Epidermal melanocyte (primary cell): ENCODE measurements at regions not wholly inside any gene's neighbourhood (a gene's known extent, or its start where the extent isn't known, plus 50 kb on each side); places are given as distances from the start of the nearest gene placed in this dataset.

ENCODE experiments used
- DNase-seq: peaks from one replicate; pipeline ENCODE4 v3.0.0; 2011; ENCODE audit warnings: low spot score; ENCODE audit not compliant: insufficient read length

DNA sequence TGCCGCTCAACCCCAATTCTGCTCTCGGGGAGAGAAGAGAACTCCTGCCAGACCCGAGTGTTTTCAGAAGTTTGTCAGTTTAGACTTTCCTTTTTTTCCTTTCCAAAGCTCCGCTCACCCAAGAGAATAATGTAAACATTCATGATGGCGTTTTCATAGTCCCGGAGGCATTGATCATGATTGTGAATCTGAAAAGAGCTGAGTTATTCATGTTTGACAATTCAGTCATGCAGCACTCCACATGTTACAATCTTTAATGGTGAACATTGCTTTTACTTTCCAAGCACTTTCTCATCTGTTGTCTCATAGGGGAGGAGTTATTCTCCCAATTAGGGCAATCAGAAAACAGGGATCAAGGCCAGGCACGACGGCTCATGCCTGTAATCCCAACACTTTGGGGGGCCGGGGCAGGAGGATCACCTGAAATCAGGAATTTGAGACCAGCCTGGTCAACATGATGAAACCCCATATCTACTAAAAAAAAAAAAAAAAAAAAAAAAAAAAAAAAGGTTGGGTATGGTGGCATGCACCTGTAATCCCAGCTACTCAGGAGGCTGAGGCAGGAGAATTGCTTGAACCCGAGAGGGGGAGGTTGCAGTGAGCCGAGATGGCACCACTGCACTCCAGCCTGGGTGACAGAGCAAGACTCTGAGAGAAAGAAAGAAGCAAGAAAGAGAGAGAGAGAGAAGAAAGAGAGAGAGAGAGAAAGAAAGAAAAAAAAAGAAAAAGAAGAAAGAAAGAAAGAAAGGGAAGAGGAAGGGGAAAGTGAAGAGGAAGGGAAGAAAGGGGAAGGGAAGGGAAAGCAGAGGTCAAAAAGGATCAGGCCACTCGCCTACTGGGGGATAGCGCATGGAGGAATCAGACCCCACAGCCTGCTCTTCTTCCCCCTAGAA lies 70.0 kb upstream of the TNRC6C start:
- DNase-seq, result peak; percentile 63

DNA sequence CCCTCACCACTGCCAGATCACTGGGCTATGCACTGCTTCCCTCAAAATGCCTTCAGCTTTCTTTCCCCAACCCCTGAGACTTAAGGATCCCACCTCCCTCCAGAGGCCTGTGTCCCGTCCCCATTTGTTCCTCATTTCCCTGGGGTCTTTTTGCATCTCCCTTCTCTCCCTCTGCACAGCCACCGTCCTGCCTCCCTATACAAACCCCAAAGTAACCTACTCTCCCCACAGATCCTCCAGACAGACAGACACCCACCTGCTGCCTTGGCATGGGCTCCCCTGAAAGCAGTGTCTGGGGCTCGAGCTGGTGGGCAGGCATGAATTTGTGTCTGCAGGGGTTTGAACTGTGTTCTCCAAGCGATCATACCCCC lies 69.4 kb upstream of the TNRC6C start:
- no peak for DNase-seq

DNA sequence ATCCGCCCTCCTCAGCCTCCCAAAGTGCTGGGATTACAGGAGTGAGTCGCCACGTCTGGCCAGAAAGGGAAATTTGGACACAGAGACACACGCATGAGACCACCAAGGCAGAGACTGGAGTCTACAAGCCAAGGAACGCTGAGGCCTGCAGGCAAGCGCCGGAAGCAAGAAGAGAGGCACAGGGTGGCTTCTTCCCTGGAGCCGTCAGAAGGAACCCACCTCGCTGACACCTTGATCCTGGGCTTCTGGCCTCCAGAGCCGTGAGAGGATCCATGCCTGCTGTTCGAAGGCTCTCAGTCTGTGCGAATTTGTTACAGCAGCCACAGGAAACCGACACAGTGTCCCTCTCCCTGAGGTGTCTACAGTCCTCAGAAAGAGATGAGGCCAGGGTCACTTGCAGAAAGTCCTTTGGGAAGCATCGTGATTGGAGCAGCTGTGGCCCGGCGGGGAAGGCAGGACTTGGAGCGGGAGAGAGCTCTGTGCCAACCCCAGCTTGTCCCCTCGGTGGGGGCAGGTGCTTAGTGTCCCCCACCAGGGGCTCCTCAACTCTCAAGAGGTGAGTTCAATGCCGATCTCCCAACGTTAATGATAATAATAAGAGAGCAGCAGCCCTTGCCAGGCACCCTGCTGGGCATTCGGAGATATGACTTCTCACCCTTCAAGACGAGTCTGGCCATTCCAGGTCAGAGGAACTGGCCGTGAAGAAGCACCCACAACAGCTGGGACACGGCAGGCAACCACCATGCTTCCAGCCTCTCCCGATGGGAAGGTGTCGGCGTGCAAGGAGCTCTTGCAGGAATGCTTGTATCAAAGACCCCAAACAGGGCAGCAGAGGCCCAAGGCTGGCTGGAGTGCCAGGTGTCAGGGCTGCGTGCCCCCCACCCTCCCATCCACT lies 68.4 kb upstream of the TNRC6C start:
- DNase-seq, result no peak

DNA sequence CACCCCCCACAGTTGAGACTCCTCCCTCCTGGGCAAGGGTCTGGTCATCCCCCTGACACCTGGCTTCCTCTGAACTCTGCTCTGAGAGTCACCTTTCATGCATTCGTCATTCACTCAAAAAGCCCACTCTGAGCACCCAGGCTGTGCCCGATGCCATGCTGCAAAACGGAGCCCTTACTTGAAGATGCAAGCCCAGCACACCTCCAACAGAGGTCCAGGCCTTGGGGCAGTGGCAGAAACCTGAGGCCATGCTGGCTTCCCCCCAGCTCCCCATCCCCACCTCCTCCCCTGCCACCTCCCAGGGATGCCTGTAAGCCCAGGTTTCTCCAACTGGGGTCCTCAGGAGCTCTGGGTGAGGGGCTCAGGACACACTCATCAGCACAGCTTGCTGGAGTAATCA lies 67.7 kb upstream of the TNRC6C start:
- DNase-seq, result no peak

DNA sequence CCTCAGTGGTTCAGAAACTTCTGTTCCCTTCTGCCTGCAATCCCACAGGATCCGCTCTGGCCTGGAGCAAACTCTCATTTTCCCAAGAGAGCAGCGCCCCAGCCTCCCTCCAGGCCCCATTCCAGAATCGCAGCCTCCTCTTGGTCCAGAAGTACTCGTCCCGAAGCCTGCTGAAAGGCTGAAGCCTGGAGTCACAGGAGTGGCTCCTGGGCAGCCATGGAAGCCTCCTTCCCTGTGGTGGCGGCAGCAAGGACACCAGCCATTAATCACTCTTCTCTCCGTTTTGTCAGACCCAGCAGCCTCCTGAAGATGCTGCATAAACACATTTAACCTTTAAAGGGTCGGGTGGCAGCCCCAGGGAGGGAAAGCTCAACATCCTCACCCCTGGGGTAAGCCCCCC lies 66.9 kb upstream of the TNRC6C start:
- no peak for DNase-seq

DNA sequence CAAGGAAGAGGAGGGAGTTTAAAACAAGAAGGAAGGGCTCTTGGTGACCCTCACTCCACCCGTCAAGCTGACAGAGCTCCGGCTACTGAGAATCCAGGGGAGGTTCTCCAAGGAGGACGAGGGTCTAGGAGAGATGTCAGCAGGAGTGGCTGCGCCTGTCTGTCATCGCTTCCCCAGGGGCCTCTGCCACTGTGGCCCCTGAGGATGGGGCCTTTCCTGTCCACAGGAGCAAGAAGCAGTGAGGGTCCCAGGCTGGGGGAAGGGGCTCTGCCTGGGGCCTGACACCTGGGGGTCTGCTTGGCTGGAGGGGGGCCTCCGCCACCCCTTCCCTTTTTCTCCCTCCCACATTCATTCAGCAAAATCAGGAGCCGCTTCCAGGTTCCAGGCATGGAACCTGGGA lies 66.5 kb upstream of the TNRC6C start:
- DNase-seq, result no peak

DNA sequence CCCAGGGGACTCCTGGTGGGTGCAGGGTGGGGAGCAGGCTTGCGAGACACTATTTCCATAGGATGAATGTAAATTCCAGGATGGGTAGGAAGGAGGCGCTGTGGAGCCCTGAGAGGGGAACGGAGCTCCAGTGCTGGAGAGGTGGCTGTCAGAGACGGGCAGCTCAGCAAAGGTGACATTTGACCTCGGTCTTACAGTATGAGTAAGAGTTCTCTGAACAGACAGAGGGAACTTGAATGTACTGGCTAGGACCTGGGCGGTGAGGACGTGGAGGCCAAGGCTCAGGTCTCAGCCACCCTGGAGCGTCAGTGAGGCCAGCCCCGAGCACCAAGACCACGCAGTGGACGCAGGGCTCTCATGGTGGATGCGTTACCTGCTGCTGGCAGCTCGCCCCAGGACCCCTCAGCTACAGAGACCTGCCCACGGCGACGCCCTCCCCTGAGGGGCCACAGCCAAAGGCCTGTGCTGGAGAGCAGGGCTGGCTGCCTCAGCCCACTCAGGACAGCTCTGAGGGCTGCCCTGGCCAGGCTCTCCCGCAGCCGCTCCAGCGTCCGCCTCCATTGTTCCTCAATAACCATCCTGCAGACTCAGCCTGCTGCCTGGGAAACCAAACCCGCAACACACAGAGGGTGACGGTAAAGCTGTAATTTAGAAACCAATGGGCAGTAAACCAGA lies 65.9 kb upstream of the TNRC6C start:
- no peak for DNase-seq

DNA sequence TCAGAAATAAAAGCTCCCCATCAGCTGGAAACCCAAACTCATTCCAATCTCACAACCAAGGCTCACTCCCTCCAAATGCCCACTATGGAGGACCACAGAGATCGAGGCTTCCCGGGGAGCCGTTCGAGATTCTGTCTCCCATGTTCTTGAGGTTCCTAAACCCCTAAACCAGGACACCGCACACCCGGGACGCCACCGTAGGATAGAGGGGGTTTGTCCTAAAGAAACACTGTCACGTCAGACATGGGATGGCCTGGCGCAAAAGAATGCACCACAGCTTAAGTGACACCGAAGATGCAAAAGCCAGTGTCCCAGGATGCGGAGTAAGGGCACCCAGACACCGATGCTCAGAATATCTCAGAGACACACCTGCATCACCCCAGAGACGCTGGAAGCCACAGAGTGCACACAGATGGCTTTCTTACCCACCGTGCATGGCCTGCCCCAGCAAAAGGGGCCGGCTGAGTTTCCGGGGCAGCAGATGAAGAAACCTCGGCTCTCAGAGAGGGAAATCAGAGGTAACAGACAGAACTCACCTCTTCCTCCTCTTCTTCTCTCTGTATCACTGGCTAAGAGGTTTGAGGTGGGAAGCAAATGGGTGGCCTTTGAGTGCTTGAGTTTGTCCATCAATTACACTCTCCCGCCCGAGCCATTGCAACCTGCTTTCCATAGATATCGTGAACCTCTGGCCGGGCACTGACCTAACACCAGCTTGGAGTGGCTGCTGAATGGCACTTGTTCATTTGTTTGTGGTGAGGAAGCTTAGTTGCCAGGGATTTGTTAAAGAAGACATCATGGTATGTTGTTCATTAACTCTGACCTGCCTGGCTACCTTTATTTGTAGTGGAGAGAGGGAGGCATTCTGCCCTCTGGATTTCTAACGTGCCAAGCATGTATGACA lies 65.1 kb upstream of the TNRC6C start:
- no peak for DNase-seq

DNA sequence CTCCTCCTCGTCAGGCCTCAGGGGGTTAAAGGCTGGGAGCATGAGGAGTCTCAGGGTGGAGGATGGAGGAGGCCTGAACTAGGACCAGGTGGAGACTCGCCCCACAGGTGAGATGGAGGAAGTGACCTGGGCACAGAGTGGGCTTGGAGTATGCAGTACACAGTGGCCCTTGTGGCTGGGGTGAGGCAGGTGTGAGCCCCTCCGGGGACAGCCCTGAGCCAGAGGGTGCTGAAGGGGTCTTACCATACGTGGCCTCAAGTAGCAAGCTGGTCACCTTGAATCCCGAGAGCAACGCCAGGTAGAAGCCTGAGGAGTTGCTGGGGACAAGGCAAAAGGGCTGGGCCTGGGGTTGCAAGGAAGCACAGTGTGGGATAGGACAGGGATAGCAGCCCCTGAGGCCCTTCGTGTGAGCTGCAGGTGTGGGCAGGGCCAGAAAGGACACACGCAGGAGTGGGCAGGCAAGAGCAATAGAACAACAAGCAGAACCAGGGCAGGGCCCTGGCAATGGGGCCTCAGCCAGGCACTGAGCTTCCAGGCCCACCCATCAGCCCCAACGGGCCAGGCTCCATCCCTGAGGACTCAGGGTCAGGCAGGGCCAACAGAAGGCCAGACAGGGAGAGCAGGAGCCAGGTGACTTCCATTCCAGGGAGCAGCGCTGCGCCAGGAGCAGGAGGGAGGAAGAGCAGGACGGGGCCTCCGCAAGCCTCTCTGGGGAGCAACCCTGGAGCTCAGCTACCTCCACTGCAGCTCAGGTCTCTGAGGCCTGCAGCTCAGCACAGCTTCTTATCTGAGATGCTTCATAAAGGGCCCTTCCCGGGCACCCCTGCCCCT lies 64.2 kb upstream of the TNRC6C start:
- no peak for DNase-seq

DNA sequence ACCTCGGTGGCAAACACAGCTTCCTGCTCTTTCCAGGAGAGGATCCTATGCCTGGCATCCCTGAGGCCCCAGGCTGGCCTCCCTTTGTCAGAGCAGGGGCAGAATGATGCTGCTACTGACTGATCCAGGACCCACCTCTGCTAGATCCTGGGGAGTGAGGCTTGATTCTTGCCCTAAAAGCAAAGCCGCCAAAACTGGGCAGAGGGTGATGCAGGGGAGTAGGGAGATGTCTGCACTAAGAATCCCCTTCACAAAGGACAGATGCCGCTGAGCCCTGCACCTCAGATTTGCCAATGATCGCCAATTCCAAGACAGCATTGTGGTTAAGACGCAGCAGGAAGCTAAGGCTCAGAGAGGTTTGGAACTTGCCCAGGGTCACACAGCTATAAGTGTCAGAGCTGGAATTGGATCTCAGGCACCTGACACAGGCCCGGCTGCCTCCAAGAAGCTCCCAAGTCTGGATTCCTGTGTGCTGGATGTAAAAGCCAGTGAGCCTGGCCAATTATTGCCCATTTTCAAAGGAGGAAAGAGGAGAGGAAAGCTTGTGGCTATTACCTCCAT lies 60.7 kb upstream of the TNRC6C start:
- no peak for DNase-seq

DNA sequence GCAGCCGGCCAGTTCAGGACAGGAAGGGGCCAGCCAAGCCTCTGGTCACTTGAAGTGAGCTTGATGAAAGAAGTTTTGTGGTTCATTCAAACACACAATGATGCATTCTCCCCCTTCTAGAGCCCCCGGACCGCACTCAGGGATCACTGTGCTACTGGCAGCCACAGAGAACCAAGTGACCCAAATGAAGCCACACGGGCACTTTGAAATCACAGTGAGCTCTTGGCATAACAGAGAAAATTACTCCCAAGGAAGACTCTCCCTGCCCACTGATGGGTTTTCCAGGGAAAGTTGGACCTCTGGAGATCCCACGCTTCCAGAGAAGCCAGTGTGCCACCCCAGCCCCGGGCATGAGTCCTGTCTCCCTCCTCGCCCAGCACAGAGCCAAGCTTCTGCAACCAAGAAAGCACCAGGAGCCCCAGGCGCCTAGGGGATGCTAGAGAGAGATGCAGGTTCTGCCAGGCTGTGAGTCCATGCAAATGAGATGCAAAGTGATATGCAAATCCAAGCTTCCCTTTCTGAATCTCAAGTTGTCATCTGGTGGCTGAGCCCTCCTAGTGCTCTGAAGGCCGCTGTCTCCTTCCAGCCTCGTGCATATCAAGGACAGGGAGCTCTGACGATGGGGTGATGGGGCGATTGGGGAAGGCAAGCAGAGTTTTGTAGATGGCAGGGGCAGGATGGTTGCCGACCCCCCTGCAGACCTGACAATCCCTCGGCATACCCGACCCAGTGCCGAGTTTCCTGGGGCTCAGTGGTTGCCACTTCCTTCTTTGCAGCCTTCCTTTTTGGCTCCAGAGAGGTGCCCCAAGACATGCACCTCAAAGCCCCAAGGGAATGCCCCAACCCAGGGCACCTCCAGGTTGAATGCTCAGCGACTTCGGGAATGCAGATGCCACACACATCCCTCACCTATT lies 59.7 kb upstream of the TNRC6C start:
- no peak for DNase-seq

DNA sequence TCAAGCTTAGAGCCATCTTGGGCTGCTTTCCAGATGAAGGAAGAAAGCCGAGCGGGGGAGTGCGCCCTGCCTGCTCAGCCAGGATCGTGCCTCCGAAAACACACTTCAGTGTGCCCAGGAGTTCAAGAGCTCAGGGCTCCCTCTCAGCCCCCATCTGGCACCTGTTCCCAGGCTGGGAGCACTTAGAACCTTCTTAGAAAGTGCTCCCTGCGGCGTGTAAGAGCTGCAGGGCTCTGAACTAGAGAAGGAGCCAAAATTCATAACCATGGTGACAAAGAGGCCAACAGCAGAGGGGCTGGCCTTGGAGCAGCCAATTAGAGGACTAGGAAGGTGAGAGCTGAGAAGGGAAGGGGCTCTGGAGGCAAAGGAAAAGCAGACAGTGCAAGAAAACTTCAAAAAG lies 59.0 kb upstream of the TNRC6C start:
- DNase-seq, result no peak

DNA sequence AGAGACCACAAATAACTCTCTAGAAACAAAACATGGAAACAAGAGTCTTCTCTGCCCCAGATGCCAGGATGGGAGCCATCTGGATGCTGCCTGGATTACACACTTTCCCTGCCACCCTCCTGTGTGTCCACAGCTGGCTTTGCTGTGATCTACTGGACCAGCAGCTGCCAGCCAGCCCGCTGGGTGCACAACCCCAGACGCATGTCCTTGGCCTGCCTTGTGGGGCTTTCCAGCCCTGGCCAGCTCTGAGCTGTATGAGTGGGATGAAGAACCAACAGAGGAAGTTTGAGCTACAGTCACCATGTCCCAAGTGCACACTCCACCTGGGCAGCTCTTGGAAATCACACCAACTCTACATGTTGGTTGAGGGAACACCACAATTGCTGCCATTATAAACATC lies 57.0 kb upstream of the TNRC6C start:
- no peak for DNase-seq

DNA sequence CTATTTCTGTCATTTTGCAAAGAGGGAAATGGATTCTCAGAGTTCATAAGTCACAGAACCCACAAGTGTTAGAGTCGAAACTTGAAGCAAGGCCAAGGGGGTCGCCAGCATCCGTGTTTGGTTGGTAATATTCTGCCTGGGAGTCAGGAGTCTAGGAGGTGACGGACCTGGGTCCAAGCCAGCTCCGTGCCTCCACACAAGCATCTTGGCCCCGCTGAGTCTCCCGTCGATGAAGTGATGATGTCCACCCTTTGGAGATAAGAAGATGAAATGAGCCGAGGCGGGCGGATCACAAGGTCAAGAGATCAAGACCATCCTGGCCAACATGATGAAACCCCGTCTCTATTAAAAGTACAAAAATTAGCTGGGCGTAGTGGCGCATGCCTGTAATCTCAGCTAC lies 53.2 kb upstream of the TNRC6C start:
- DNase-seq, result no peak

DNA sequence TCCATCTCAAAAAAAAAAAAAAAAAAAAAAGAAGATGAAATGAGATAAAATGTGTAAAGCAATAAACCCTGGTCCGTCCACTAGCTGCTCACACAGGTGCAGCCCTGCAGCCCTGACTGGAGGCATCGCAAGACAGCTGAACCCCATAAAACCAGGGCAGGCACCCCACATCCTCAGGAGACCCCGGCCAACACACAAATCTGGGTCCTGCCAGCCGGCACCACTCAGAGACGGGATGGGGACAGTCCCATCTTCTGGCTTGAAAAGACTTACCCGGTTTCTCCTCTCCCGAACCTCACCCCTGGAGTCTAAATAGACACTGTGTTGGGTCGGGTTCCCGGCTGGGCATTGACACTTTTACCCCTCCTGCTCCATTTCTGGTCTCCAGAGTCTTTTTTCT lies 52.7 kb upstream of the TNRC6C start:
- no peak for DNase-seq

DNA sequence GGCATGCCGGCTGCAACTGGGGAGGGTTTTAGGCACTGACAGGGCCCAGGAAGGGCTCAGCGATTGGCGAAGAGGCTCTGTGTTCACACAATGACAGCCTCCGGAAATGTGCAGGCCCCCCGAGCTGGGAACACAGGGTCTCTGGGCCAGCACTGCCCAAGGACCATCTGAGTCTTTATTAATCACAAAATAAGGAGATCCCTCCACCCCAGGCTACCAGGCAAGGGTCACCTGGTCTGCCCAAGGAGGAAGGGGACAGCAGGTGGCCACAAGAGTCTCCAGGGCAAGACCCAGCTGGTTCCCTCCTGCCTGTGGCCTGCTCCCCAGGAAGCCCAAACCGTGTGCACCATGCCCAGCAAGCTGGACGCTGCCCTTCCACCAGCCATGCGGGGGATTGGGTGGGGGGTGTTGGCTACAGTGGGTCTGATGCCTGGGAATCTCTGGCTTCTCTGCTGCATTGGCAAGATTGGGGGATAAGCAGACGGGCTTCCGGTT lies 52.1 kb upstream of the TNRC6C start:
- no peak for DNase-seq

DNA sequence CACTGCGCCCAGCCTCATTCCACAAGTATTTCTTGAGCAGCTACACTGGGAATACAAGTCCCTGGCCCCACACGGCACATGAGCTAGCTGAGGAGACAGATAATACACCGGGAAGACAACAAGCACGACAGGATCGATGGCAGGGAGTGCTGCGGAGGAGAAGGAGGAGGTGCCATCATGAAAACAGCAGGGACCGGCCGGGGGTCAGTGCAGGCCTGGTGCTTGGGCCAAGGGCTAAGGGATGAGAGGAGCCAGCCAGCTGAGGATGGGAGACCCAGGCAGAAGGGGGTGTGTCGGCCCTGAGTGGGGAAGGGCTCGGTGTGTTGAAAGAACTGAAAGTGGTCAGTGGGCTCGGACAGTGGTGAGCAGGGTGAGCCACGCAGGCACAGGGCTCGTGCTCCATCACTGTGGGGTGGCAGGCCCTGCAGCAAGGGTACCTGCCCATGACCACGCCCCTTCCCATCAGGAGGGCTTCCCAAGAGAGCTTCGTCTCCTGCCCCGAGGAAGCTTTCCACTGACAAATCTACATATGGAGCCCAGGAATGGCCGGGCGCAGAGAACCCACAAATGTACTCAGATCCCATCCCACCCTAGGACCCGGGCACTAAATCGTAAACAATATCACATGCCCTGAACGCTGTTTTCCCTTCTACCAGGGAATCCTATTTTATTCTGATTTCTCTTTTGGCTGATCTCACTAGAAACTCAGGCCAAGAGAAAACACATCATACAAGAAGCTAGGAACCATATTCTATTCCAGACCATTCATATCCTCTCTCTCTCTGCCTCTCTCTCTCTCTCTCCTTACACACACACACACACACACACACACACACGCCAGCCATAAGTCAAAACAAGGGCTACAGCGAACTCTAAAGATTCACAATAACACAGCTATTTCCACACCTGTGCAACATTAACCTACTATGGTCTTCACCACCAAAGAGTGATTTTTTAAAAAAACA lies 50.7 kb upstream of the TNRC6C start:
- DNase-seq, result no peak
